Activated naive CD8-positive, alpha-beta T cell (primary cell): ENCODE measurements at regions not wholly inside any gene's neighbourhood (a gene's known extent, or its start where the extent isn't known, plus 50 kb on each side); places are given as distances from the start of the nearest gene placed in this dataset.

Experiments used
- H3K27ac Mint-ChIP-seq: one replicate; pipeline ENCODE4 v1.8.0; 2021; ENCODE audit warnings: mixed read lengths
- H3K27me3 Mint-ChIP-seq: one replicate; pipeline ENCODE4 v1.8.0; 2021; ENCODE audit warnings: mixed read lengths
- H3K36me3 Mint-ChIP-seq: one replicate; pipeline ENCODE4 v1.8.0; 2021; ENCODE audit warnings: mixed read lengths
- H3K4me1 Mint-ChIP-seq: one replicate; pipeline ENCODE4 v1.8.0; 2021; ENCODE audit warnings: low read depth, mixed read lengths
- H3K4me3 Mint-ChIP-seq: one replicate; pipeline ENCODE4 v1.8.0; 2021; ENCODE audit warnings: mild to moderate bottlenecking, mixed read lengths
- H3K9me3 Mint-ChIP-seq: one replicate; pipeline ENCODE4 v1.8.0; 2021; ENCODE audit warnings: low read depth, mixed read lengths

DNA sequence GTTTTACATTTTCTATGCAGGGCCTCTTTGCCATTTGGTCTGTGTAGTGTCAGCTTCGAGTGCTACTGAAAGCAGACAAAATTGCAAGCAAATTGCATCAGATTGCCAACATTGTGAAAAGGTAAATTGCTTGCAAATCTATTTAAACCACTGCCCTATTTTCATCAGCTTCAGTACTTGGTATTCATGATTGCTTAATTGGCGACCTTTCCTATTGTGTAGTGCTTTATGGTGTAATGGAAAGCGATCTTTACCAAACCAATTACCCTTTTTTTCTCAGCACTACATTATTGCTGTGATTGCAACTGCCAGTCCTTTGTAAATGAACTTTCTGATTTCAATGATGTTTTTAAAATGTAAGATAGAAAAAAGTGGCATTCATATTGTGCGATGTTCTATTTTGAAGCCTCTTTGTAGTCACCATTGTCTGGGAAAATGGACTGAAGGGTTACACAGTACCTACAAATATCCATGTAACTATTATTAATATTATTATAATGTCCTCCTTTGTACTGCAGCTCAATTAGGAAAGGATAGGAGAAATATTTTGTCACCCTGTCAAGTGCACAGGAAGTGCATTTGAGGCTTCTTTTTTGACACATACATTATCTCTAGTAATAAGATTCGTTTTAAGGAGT is 177.7 kb upstream of the SP8 start:
- Mint-ChIP-seq H3K36me3 (no peaks in the 10 kb centered on the region), H3K9me3 (no peaks in the 10 kb centered on the region), H3K27me3 (no peaks in the 10 kb centered on the region), H3K4me1 (no peaks in the 10 kb centered on the region), H3K27ac (no peak overlapping the region), H3K4me3 (no peak overlapping the region)

DNA sequence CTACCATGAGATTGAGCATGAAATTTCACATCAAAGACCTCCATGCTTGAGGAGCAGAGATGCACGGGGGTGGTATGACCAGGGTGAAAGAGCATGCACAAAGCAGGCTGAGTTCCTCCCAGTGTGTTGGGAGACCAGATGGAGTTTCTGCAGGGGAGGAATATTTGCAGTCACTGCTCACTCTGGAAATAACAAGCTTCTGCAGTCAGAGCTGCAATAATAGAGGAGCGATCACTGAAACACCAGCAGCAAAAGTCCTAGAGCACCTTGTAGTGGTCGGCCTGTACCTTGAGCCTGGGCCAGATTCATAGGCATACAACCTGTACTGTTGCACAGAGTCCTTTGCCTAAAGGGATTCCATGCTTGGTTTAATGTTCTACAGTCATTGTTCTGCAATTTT is 184.5 kb upstream of the SP8 start:
- no peak overlapping the region for H3K27ac Mint-ChIP-seq
- H3K27me3 Mint-ChIP-seq, result peaks cover 2% of the 10 kb centered on the region
- H3K36me3 Mint-ChIP-seq, result no peaks in the 10 kb centered on the region
- H3K4me1 Mint-ChIP-seq, result no peaks in the 10 kb centered on the region
- H3K9me3 Mint-ChIP-seq, result no peaks in the 10 kb centered on the region
- no peak overlapping the region for H3K4me3 Mint-ChIP-seq

GRCh38 chr7:20980232-20980631 is 193.5 kb upstream of the SP8 start:
- Mint-ChIP-seq H3K36me3 (no peaks in the 10 kb centered on the region), H3K9me3 (no peaks in the 10 kb centered on the region), H3K27me3 (no peaks in the 10 kb centered on the region), H3K4me3 (no peak overlapping the region), H3K27ac (no peak overlapping the region), H3K4me1 (no peaks in the 10 kb centered on the region)

DNA sequence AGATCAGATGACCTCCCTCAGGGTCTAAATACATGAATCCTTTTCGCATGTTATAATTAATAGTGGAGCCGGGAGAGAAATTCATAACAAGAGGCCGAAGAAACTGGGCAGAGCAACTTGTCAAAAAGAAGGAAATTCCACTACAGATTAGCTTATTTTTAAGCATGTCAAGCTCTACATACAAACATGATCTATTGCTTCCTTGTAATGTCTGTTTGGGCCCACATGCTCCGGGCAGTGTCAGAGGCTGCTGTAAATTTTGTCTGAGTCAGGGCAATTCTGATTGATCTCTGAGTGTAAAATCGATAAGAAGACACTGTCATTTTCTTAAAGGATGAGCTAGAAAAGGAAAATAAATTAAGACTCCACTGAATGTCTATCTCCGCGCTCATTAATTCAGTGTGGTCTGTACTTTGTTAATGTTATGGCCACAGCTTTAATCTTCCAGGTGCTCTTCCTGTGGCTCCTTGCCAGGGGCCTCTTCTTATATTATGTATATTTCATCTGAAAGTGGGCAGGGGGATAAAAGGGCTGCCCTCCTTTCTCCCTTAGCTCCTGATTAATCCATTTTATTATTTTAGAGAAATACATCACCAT is 194.1 kb upstream of the SP8 start:
- Mint-ChIP-seq H3K4me1 (no peaks in the 10 kb centered on the region), H3K27ac (no peak overlapping the region), H3K36me3 (no peaks in the 10 kb centered on the region), H3K27me3 (no peaks in the 10 kb centered on the region), H3K4me3 (no peak overlapping the region), H3K9me3 (no peaks in the 10 kb centered on the region)

DNA sequence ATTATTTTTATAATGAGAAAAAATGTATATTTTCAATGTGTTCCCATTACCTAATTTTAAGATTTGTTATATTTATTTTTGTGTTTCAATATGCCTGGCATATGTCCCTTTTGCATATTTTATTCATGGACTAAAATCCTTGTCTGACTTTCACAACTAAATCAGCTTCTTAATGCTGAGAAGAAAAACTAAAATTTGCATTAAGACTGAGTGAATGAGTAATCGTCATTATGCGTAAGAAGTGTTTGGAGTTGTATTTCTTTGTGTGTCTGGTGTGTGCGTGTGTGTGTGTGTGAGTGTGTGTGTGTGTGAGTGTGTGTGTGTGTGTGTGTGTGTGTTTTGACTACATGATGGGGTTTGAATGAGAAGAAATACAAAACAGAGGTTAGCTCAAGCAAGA is 201.7 kb upstream of the SP8 start:
- Mint-ChIP-seq H3K4me1 (no peaks in the 10 kb centered on the region), H3K27ac (no peak overlapping the region), H3K36me3 (no peaks in the 10 kb centered on the region), H3K27me3 (peaks cover 3% of the 10 kb centered on the region), H3K9me3 (no peaks in the 10 kb centered on the region), H3K4me3 (no peak overlapping the region)

DNA sequence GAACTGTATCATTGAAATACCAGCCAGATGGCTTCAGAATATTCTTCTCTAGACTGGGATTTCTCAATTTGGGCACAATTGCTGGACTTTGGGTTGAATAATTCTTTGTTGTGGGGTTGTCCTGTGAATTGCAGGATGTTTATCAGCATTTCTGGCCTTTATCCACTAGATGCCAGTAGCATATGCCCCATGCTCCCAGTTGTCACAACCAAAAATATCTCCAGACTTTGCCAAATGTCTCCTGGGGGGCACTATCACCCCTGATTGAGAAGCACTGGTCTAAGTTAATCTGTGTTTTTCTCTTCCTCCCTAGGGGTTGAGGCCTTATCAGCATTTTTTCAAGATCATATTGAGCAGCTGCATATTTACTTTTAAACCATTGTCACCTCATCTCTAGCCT is 204.9 kb upstream of the SP8 start:
- Mint-ChIP-seq H3K36me3 (no peaks in the 10 kb centered on the region), H3K4me1 (no peaks in the 10 kb centered on the region), H3K9me3 (no peaks in the 10 kb centered on the region), H3K27me3 (peaks cover 3% of the 10 kb centered on the region), H3K27ac (no peak overlapping the region), H3K4me3 (no peak overlapping the region)

DNA sequence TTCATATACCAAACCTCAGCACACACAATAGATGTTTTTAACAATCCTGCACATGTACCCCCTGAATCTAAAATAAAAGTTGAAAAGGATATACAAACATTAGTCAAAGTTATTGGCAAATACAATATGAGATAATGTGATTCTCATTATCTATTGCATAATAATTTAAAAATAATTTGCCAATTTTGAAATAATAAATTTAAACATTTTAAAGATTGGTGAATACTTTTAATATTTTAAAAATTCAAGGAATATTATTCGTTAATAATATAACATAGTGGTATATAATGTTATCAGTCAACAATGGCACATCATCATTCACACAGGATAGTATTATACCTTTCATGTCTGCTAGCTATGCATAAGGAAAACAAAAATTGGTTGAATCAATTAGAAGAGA is 207.0 kb upstream of the SP8 start:
- no peaks in the 10 kb centered on the region for H3K9me3 Mint-ChIP-seq
- no peaks in the 10 kb centered on the region for H3K36me3 Mint-ChIP-seq
- H3K27me3 Mint-ChIP-seq, result peaks cover 2% of the 10 kb centered on the region
- no peak overlapping the region for H3K27ac Mint-ChIP-seq
- H3K4me3 Mint-ChIP-seq, result no peak overlapping the region
- H3K4me1 Mint-ChIP-seq, result no peaks in the 10 kb centered on the region

DNA sequence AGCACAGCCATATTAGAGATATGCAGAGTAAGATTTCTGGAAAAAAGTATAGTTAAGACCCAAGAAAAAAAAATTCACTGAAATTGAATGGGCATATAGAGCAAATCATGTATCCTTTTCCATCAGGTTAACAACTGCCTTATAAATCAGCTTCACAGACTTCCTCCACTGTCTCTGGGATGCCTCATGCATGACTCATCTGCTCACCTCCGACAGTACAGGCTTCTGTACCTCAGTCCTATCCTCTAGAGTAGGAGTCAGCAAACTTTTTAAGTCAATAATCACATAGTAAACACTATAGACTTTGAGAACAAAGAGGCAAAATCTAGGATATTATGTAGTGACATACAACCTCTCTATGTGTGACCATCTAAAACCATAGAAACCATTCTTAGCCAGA is 211.6 kb upstream of the SP8 start:
- Mint-ChIP-seq H3K36me3 (no peaks in the 10 kb centered on the region), H3K4me1 (no peaks in the 10 kb centered on the region), H3K27me3 (peaks cover 2% of the 10 kb centered on the region), H3K9me3 (no peaks in the 10 kb centered on the region), H3K27ac (no peak overlapping the region), H3K4me3 (no peak overlapping the region)

DNA sequence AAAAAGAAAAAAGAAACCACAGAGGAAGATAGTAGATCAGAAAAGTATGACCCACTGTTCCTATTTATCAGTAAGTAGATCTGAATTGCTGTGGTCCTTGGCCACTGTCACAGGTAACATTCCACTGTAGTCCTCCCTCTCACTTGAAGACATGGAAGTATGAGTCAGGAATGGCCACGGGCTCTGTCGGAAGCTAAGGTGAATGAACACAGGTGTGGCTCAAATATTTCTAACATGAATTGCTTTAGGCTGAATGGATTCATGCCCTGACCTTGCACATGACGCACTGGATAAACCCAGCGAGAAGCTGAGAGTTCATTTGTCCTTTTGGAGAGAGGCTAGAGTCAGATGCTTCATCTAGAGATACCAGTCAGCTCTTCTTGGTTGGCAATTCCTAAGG is 224.5 kb upstream of the SP8 start:
- peaks cover 21% of the 10 kb centered on the region for H3K9me3 Mint-ChIP-seq
- no peak overlapping the region for H3K4me3 Mint-ChIP-seq
- no peaks in the 10 kb centered on the region for H3K4me1 Mint-ChIP-seq
- no peaks in the 10 kb centered on the region for H3K27me3 Mint-ChIP-seq
- no peak overlapping the region for H3K27ac Mint-ChIP-seq
- no peaks in the 10 kb centered on the region for H3K36me3 Mint-ChIP-seq

GRCh38 chr7:21013765-21014539 is 227.3 kb upstream of the SP8 start:
- H3K27ac Mint-ChIP-seq, result no peak overlapping the region
- peaks cover 8% of the 10 kb centered on the region for H3K9me3 Mint-ChIP-seq
- H3K36me3 Mint-ChIP-seq, result no peaks in the 10 kb centered on the region
- H3K4me1 Mint-ChIP-seq, result no peaks in the 10 kb centered on the region
- H3K27me3 Mint-ChIP-seq, result no peaks in the 10 kb centered on the region
- H3K4me3 Mint-ChIP-seq, result no peak overlapping the region

GRCh38 chr7:21020667-21021066 is 234.0 kb upstream of the SP8 start:
- no peak overlapping the region for H3K27ac Mint-ChIP-seq
- no peaks in the 10 kb centered on the region for H3K36me3 Mint-ChIP-seq
- no peaks in the 10 kb centered on the region for H3K9me3 Mint-ChIP-seq
- no peaks in the 10 kb centered on the region for H3K4me1 Mint-ChIP-seq
- H3K4me3 Mint-ChIP-seq, result no peak overlapping the region
- H3K27me3 Mint-ChIP-seq, result no peaks in the 10 kb centered on the region

DNA sequence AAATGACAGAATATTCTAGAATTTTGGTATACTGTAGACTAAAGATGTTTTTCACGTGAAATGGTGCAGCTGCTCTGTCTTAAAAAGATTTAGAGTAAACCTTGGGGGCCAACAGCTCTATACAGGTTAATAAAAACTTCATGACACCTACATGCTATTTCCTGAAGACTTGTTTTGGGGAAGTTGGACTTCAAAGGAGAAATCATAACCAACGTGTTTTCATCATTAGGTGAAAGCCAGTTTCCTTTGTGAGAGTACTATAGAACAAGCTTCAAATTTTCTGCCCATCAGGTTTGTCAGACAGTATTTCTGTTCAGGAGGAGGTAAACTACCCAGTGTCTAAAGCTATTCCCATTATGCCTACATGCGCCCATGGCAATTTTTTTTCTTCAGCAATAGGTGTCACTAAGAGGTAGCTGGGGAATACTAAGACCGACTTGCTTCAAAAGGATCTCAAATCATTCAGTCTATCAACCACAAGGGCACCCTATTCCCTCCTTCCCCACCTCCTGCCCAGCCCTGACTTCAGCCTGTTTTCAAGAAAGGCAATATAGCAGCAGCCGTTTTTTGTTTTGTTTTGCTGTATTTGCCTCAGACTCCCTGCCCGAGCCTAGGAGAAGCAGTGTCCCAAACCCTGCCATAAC is 237.3 kb upstream of the SP8 start:
- H3K4me3 Mint-ChIP-seq, result no peak overlapping the region
- H3K27me3 Mint-ChIP-seq, result no peaks in the 10 kb centered on the region
- no peak overlapping the region for H3K27ac Mint-ChIP-seq
- H3K36me3 Mint-ChIP-seq, result no peaks in the 10 kb centered on the region
- no peaks in the 10 kb centered on the region for H3K9me3 Mint-ChIP-seq
- H3K4me1 Mint-ChIP-seq, result no peaks in the 10 kb centered on the region

- no peak overlapping the region for H3K27ac Mint-ChIP-seq
- H3K4me3 Mint-ChIP-seq, result no peak overlapping the region
These were observed 237.8 kb upstream of the SP8 start for GRCh38 chr7:21024485-21024867.

GRCh38 chr7:21028186-21028585 is 241.5 kb upstream of the SP8 start:
- no peak overlapping the region for H3K27ac Mint-ChIP-seq
- H3K27me3 Mint-ChIP-seq, result peaks cover 1% of the 10 kb centered on the region
- H3K4me3 Mint-ChIP-seq, result no peak overlapping the region
- no peaks in the 10 kb centered on the region for H3K9me3 Mint-ChIP-seq
- no peaks in the 10 kb centered on the region for H3K36me3 Mint-ChIP-seq
- no peaks in the 10 kb centered on the region for H3K4me1 Mint-ChIP-seq

More at GRCh38 chr7:21024485-21024867, 237.8 kb upstream of the SP8 start:
- no peaks in the 10 kb centered on the region for H3K9me3 Mint-ChIP-seq
- no peaks in the 10 kb centered on the region for H3K27me3 Mint-ChIP-seq
- H3K36me3 Mint-ChIP-seq, result no peaks in the 10 kb centered on the region
- H3K4me1 Mint-ChIP-seq, result no peaks in the 10 kb centered on the region

DNA sequence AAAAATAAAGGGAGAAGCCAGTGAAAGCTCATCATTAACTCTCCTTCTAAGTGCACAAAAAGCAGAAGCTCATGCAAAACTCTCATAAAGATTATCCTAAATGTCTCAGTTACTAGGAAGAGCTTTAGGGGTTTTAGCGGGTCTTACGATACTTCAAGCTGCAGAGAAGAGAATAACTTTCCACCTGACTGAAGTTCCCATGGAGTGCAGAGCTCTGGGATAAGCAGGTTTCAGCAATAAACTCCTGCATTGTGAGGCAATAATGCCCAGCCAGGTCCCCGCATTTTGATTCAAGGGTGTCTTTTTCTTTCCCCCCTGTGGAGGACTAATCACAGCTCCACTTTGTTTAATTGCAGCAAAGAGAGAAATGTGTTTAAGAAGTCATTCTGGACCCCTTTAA is 241.9 kb upstream of the SP8 start:
- no peaks in the 10 kb centered on the region for H3K36me3 Mint-ChIP-seq
- no peak overlapping the region for H3K27ac Mint-ChIP-seq
- H3K9me3 Mint-ChIP-seq, result no peaks in the 10 kb centered on the region
- no peak overlapping the region for H3K4me3 Mint-ChIP-seq
- H3K4me1 Mint-ChIP-seq, result no peaks in the 10 kb centered on the region
- H3K27me3 Mint-ChIP-seq, result peaks cover 1% of the 10 kb centered on the region
